GM12864 (cell line): ENCODE measurements at regions not wholly inside any gene's neighbourhood (a gene's known extent, or its start where the extent isn't known, plus 50 kb on each side); places are given as distances from the start of the nearest gene placed in this dataset.
A peak's percentile ranks its signal among the peaks of the same experiment; 100 is the strongest.
"Not testable (repeated sequence)": the region's sequence is repeated elsewhere in the genome, so short reads cannot be mapped to it uniquely, and the experiment has no call there.

ENCODE experiments used
- DNase-seq: peaks from one replicate; pipeline ENCODE4 v3.0.0-alpha.2; 2011; ENCODE audit warnings: low read depth
- H3K4me3 ChIP-seq: 2 replicates; pipeline ENCODE4 v1.5.1; 2011; ENCODE audit warnings: mild to moderate bottlenecking, low read depth, low read length, control low read depth
- CTCF ChIP-seq: IDR thresholded peaks from 2 replicates; pipeline ENCODE4 v1.5.1; 2011; ENCODE audit warnings: low read depth, mild to moderate bottlenecking, moderate library complexity, low read length, control low read depth, inconsistent platforms; ENCODE audit errors: missing control alignments

GRCh38 chr10:129210876-129211275 lies 256.2 kb upstream of the MGMT start:
- no peak for DNase-seq
- no peak for TF ChIP-seq CTCF
- no peak overlapping the region for H3K4me3 ChIP-seq

GRCh38 chr10:129213256-129213655 lies 253.8 kb upstream of the MGMT start:
- no peak overlapping the region for H3K4me3 ChIP-seq
- no peak for DNase-seq
- TF ChIP-seq CTCF = no peak

GRCh38 chr10:129213996-129214395 lies 253.0 kb upstream of the MGMT start:
- DNase-seq, H3K4me3 ChIP-seq: not testable (repeated sequence)

- DNase-seq = no peak
- no peak overlapping the region for H3K4me3 ChIP-seq
- TF ChIP-seq CTCF = no peak
Measured at GRCh38 chr10:129219364-129219763, 247.7 kb upstream of the MGMT start.

- no peak for DNase-seq
- TF ChIP-seq CTCF = no peak
- no peak overlapping the region for H3K4me3 ChIP-seq
Measured at GRCh38 chr10:129222436-129222835, 244.6 kb upstream of the MGMT start.

GRCh38 chr10:129223363-129223762 lies 243.7 kb upstream of the MGMT start:
- no peak for TF ChIP-seq CTCF
- DNase-seq = peak; percentile 19

GRCh38 chr10:129224065-129224464 lies 243.0 kb upstream of the MGMT start:
- TF ChIP-seq CTCF = no peak
- H3K4me3 ChIP-seq = no peak overlapping the region
- DNase-seq = no peak

More at GRCh38 chr10:129223363-129223762, 243.7 kb upstream of the MGMT start:
- H3K4me3 ChIP-seq = no peak overlapping the region

GRCh38 chr10:129231821-129232220 lies 235.2 kb upstream of the MGMT start:
- no peak for DNase-seq
- TF ChIP-seq CTCF = no peak
- H3K4me3 ChIP-seq = no peak overlapping the region
